IMR-90 (cell line): ENCODE measurements at regions not wholly inside any gene's neighbourhood (a gene's known extent, or its start where the extent isn't known, plus 50 kb on each side); places are given as distances from the start of the nearest gene placed in this dataset.

Experiments used
- ATAC-seq: fragments of 200-7000 bp; cut with Tn5 transposase; 2 replicates; pipeline ENCODE4 v1.9.1; 2020; ENCODE audit warnings: low read depth, mild to moderate bottlenecking, moderate library complexity
- BruUV-seq: library from RNA; stranded (reverse); fragments of 400-500 nt; replicated peaks from 2 replicates; lab custom pipeline; 2021; lab: Mats Ljungman, UMichigan
- CTCF ChIA-PET: fragments of 300-600 bp; formaldehyde crosslinking; extraction: SDS; loops from one replicate; lab custom pipeline; 2021; ENCODE audit warnings: antibody characterized with exemption; lab: Yijun Ruan, JAX
- POLR2A ChIA-PET: fragments of 300-600 bp; sonication (Branson Sonifier 250); formaldehyde crosslinking; loops from one replicate; lab custom pipeline; 2022; ENCODE audit warnings: antibody characterized with exemption; ENCODE audit not compliant: unreplicated experiment; lab: Charles Lee
- DNase-seq: peaks from one replicate; pipeline ENCODE4 v3.0.0; 2013
- H2AFZ ChIP-seq: replicated peaks from 2 replicates; pipeline ENCODE3; 2013; ENCODE audit warnings: low read length, mild to moderate bottlenecking; ENCODE audit not compliant: poor library complexity
- H2AK5ac ChIP-seq: 2 replicates; pipeline ENCODE4 v1.6.1; 2013; ENCODE audit warnings: low read depth, low read length, inconsistent platforms
- H2AK9ac ChIP-seq: replicated peaks from 2 replicates; pipeline ENCODE3; 2013; ENCODE audit warnings: mild to moderate bottlenecking, low read depth, low read length, moderate library complexity; ENCODE audit not compliant: poor library complexity
- H2BK120ac ChIP-seq: 2 replicates; pipeline ENCODE4 v1.6.1; 2013; ENCODE audit warnings: low read depth, low read length, inconsistent platforms
- H2BK15ac ChIP-seq: 3 replicates; pipeline ENCODE4 v1.6.1; 2013; ENCODE audit warnings: low read depth, low read length, inconsistent platforms
- H2BK20ac ChIP-seq: 2 replicates; pipeline ENCODE4 v1.6.1; 2013; ENCODE audit warnings: low read depth, mild to moderate bottlenecking, inconsistent platforms, low read length, moderate library complexity
- H2BK5ac ChIP-seq: 2 replicates; pipeline ENCODE4 v1.6.1; 2013; ENCODE audit warnings: mild to moderate bottlenecking, low read depth, low read length, inconsistent platforms; ENCODE audit not compliant: poor library complexity, severe bottlenecking
- H3K14ac ChIP-seq: replicated peaks from 2 replicates; pipeline ENCODE4 v1.6.1; 2013; ENCODE audit warnings: low read depth, low read length, inconsistent platforms
- H3K18ac ChIP-seq: 2 replicates; pipeline ENCODE4 v1.6.1; 2013; ENCODE audit warnings: low read depth, low read length, control low read depth
- H3K23ac ChIP-seq: 2 replicates; pipeline ENCODE4 v1.6.1; 2013; ENCODE audit warnings: low read depth, low read length, inconsistent platforms
- H3K27ac ChIP-seq: 2 replicates; pipeline ENCODE4 v1.5.1; 2013; ENCODE audit warnings: mild to moderate bottlenecking, control low read depth, low read length; ENCODE audit not compliant: insufficient read depth
- H3K27me3 ChIP-seq: 2 replicates; pipeline ENCODE4 v1.6.1; 2013; ENCODE audit warnings: low read length; ENCODE audit not compliant: control insufficient read depth, insufficient read depth
- H3K36me3 ChIP-seq: 2 replicates; pipeline ENCODE4 v1.6.1; 2013; ENCODE audit warnings: low read length, mixed read lengths; ENCODE audit not compliant: control insufficient read depth, insufficient read depth
- H3K4ac ChIP-seq: 2 replicates; pipeline ENCODE4 v1.6.1; 2013; ENCODE audit warnings: low read depth, low read length, inconsistent platforms
- H3K4me1 ChIP-seq: 2 replicates; pipeline ENCODE4 v1.6.1; 2013; ENCODE audit warnings: low read length, mixed read lengths; ENCODE audit not compliant: control insufficient read depth, insufficient read depth
- H3K4me2 ChIP-seq: 2 replicates; pipeline ENCODE4 v1.6.1; 2013; ENCODE audit warnings: low read depth, mild to moderate bottlenecking, control low read depth, low read length, moderate library complexity
- H3K4me3 ChIP-seq: 2 replicates; pipeline ENCODE4 v1.5.1; 2013; ENCODE audit warnings: low read depth, mild to moderate bottlenecking, control low read depth, low read length, moderate library complexity; ENCODE audit not compliant: insufficient read depth
- H3K56ac ChIP-seq: 2 replicates; pipeline ENCODE4 v1.6.1; 2013; ENCODE audit warnings: low read length, inconsistent platforms; ENCODE audit not compliant: insufficient read depth; ENCODE audit errors: extremely low read depth
- H3K79me1 ChIP-seq, 2 experiments: 2 replicates each; pipeline ENCODE4 v1.6.1; 2013; ENCODE audit warnings: low read length in 2 of 2, inconsistent platforms in 1 of 2, low read depth in 1 of 2
- H3K9ac ChIP-seq: 2 replicates; pipeline ENCODE4 v1.6.1; 2013; ENCODE audit warnings: low read depth, low read length, control low read depth
- H3K9me1 ChIP-seq: 2 replicates; pipeline ENCODE4 v1.6.1; 2013; ENCODE audit warnings: low read length, inconsistent platforms; ENCODE audit not compliant: insufficient read depth
- H3K9me3 ChIP-seq: 2 replicates; pipeline ENCODE4 v1.6.1; 2013; ENCODE audit warnings: low read length; ENCODE audit not compliant: control insufficient read depth, insufficient read depth
- H4K20me1 ChIP-seq: 2 replicates; pipeline ENCODE4 v1.6.1; 2013; ENCODE audit warnings: low read length, inconsistent platforms; ENCODE audit not compliant: insufficient read depth
- H4K5ac ChIP-seq: 2 replicates; pipeline ENCODE4 v1.6.1; 2013; ENCODE audit warnings: mild to moderate bottlenecking, low read depth, low read length, control low read depth
- H4K8ac ChIP-seq, 2 experiments: 2 replicates each; pipeline ENCODE4 v1.6.1; 2013; ENCODE audit warnings: low read depth in 2 of 2, low read length in 2 of 2, control low read depth in 1 of 2, inconsistent platforms in 1 of 2
- H4K91ac ChIP-seq: 2 replicates; pipeline ENCODE4 v1.6.1; 2013; ENCODE audit warnings: low read depth, low read length, inconsistent platforms; ENCODE audit not compliant: insufficient read depth
- CHD1 ChIP-seq: IDR thresholded peaks from 2 replicates; pipeline ENCODE4 v1.6.1; 2012; ENCODE audit warnings: low read depth, low read length, improper control_type of control experiment
- CTCF ChIP-seq: conservative IDR thresholded peaks from 2 replicates; pipeline ENCODE4 v1.5.1; 2012; ENCODE audit warnings: mild to moderate bottlenecking, low read depth, low read length, improper control_type of control experiment
- ELK1 ChIP-seq: fragments of 150-350 bp; IDR thresholded peaks from 2 replicates; pipeline ENCODE4 v1.6.1; 2016; ENCODE audit warnings: low read depth, mild to moderate bottlenecking, low read length, moderate library complexity, borderline replicate concordance
- POLR2A ChIP-seq: IDR thresholded peaks from 2 replicates; pipeline ENCODE4 v1.6.1; 2012; ENCODE audit warnings: mild to moderate bottlenecking, low read depth, low read length
- RAD21 ChIP-seq: IDR thresholded peaks from 2 replicates; pipeline ENCODE4 v1.6.1; 2012; ENCODE audit warnings: low read length, improper control_type of control experiment
- RFX5 ChIP-seq: IDR thresholded peaks from 2 replicates; pipeline ENCODE4 v1.8.0; 2012; ENCODE audit warnings: low read depth, mild to moderate bottlenecking, low read length, moderate library complexity
- SMC3 ChIP-seq: fragments of 150-350 bp; IDR thresholded peaks from 2 replicates; pipeline ENCODE4 v1.6.1; 2016; ENCODE audit warnings: low read depth, mild to moderate bottlenecking, antibody characterized with exemption, low read length, moderate library complexity
- WGBS, 2 experiments: methylation state at CpG; one replicate each; pipeline versions ENCODE4 v1.1.5 to v1.1.7; 2013; ENCODE audit warnings: missing lambda C conversion rate in 2 of 2; ENCODE audit not compliant: insufficient read length in 1 of 2; ENCODE audit errors: extremely low coverage in 2 of 2; 5-methylcytosine and 5-hydroxymethylcytosine counted together
- dilution Hi-C: fragments of 300-500 bp; cut with HindIII; formaldehyde crosslinking; loops from one replicate; pipeline ENCODE4 v1.14.3; 2018; ENCODE audit warnings: low sequenced_read_pairs; ENCODE audit not compliant: unreplicated experiment
- in situ Hi-C: fragments of 300-500 bp; cut with MboI; formaldehyde crosslinking; loops from 3 replicates; pipeline ENCODE4 v1.14.3; 2019; ENCODE audit warnings: low sequenced_read_pairs, inconsistent platforms, mixed read lengths
- intact Hi-C: fragments of 100-400 bp; cut with micrococcal nuclease; formaldehyde crosslinking; loops from 2 replicates; pipeline ENCODE4 v1.10.0; 2022

- WGBS, 2 experiments, result no CpG with 5 or more reads among the region's 2 CpGs
- H3K9me3 ChIP-seq, result peaks cover 2% of the 10 kb centered on the region
- no peak overlapping the region for H3K9ac ChIP-seq
- no peak overlapping the region for H3K27ac ChIP-seq
- H4K8ac ChIP-seq, result no peak overlapping the region
- H2BK20ac ChIP-seq, result no peak overlapping the region
- H2BK5ac ChIP-seq, result no peak overlapping the region
- TF ChIP-seq CTCF (no peak), RAD21 (no peak), POLR2A (no peak), CHD1 (no peak), SMC3 (no peak), ELK1 (no peak), RFX5 (no peak)
- H2AK9ac ChIP-seq, result no peak overlapping the region
- no TSS peak for BruUV-seq
- dilution Hi-C loops, result no loop called here
- in situ Hi-C loops, result no loop called here
- no peak overlapping the region for H3K18ac ChIP-seq
- H3K27me3 ChIP-seq, result no peaks in the 10 kb centered on the region
- no peak for DNase-seq
- H3K56ac ChIP-seq, result no peak overlapping the region
- intact Hi-C loops, result no loop called here
- H2AFZ ChIP-seq, result no peak overlapping the region
- no peak overlapping the region for H2AK5ac ChIP-seq
- H3K4me3 ChIP-seq, result no peak overlapping the region
- ChIA-PET POLR2A (no interaction called here), CTCF (interaction anchor here (0.6 to 0.9 kb wide), 2 partner anchors 14 to 175 kb away, joined by 3 read pairs; no protein-coding TSS in a partner anchor)
- peaks cover 6% of the 10 kb centered on the region for H3K4me1 ChIP-seq
- no peak overlapping the region for H2BK15ac ChIP-seq
- H3K4me2 ChIP-seq, result no peak overlapping the region
- no peak overlapping the region for H4K5ac ChIP-seq
- no peak for ATAC-seq
- peaks cover 6% of the 10 kb centered on the region for H3K9me1 ChIP-seq
- H4K20me1 ChIP-seq, result peaks cover 5% of the 10 kb centered on the region; the same call in 1 of the 2 replicates
- no peaks in the 10 kb centered on the region for H3K36me3 ChIP-seq
- H3K4ac ChIP-seq, result no peak overlapping the region
- no peak overlapping the region for H3K23ac ChIP-seq
- H2BK120ac ChIP-seq, result no peak overlapping the region
- no peak overlapping the region for H3K14ac ChIP-seq
- no peaks in the 10 kb centered on the region for H3K79me1 ChIP-seq
- no peak overlapping the region for H4K91ac ChIP-seq
These were observed 157.2 kb downstream of the TGFB2 start for GRCh38 chr1:218502383-218502782.
